CD4-positive, alpha-beta T cell (primary cell): ENCODE measurements at regions not wholly inside any gene's neighbourhood (a gene's known extent, or its start where the extent isn't known, plus 50 kb on each side); places are given as distances from the start of the nearest gene placed in this dataset.

Source experiments
- ATAC-seq: fragments of 200-7000 bp; cut with Tn5 transposase; one replicate; pipeline ENCODE4 v1.10.0; 2022; ENCODE audit warnings: mild to moderate bottlenecking; ENCODE audit not compliant: poor library complexity
- CTCF ChIA-PET: fragments of 350-600 bp; sonication (Branson Sonifier 250); formaldehyde crosslinking; loops from one replicate; lab custom pipeline; 2021; ENCODE audit warnings: antibody characterized with exemption, inconsistent platforms; lab: Charles Lee
- POLR2A ChIA-PET: fragments of 350-600 bp; sonication (Branson Sonifier 250); formaldehyde crosslinking; loops from one replicate; lab custom pipeline; 2021; ENCODE audit warnings: antibody characterized with exemption, inconsistent platforms; lab: Charles Lee
- DNase-seq, 14 experiments: peaks; one replicate each; pipeline ENCODE4 v3.0.0-alpha.2; 2013 to 2020; ENCODE audit warnings: mixed read lengths in 2 of 14
- H3K27ac ChIP-seq, 2 donors: one replicate each; pipeline versions ENCODE4 v1.5.1 to v1.7.0; 2013; ENCODE audit warnings: low read length in 2 of 2, low read depth in 1 of 2, mild to moderate bottlenecking in 1 of 2
- H3K27me3 ChIP-seq, 2 experiments: 1 replicate in 1 of 2; 2 replicates in 1 of 2; pipeline versions ENCODE4 v1.6.1 to v1.7.0; 2013; ENCODE audit warnings: low read length in 2 of 2, control low read depth in 1 of 2, mild to moderate bottlenecking in 1 of 2, moderate library complexity in 1 of 2; ENCODE audit not compliant: insufficient read depth in 2 of 2, control insufficient read depth in 1 of 2
- H3K36me3 ChIP-seq: one replicate; pipeline ENCODE4 v1.6.1; 2013; ENCODE audit warnings: low read length, control low read depth; ENCODE audit not compliant: insufficient read depth
- H3K4me1 ChIP-seq: one replicate; pipeline ENCODE4 v1.6.1; 2013; ENCODE audit warnings: low read length, control low read depth; ENCODE audit not compliant: insufficient read depth
- H3K4me3 ChIP-seq: one replicate; pipeline ENCODE4 v1.5.1; 2013; ENCODE audit warnings: mild to moderate bottlenecking, low read length, moderate library complexity
- H3K9me3 ChIP-seq, 2 experiments: 1 replicate in 1 of 2; 2 replicates in 1 of 2; pipeline versions ENCODE4 v1.6.1 to v1.7.0; 2013; ENCODE audit warnings: low read length in 2 of 2, mild to moderate bottlenecking in 2 of 2, control low read depth in 1 of 2, moderate library complexity in 1 of 2; ENCODE audit not compliant: control insufficient read depth in 1 of 2, insufficient read depth in 1 of 2
- H3K27ac Mint-ChIP-seq: one replicate; pipeline ENCODE4 v1.8.0; 2020; ENCODE audit warnings: mixed read lengths
- H3K27me3 Mint-ChIP-seq: one replicate; pipeline ENCODE4 v1.8.0; 2021; ENCODE audit warnings: mixed read lengths
- H3K36me3 Mint-ChIP-seq: one replicate; pipeline ENCODE4 v1.8.0; 2021; ENCODE audit warnings: low read depth, mixed read lengths
- H3K4me1 Mint-ChIP-seq: one replicate; pipeline ENCODE4 v1.8.0; 2021; ENCODE audit warnings: low read depth, mixed read lengths
- H3K4me3 Mint-ChIP-seq: one replicate; pipeline ENCODE4 v1.8.0; 2020; ENCODE audit warnings: mild to moderate bottlenecking, mixed read lengths
- H3K9me3 Mint-ChIP-seq: one replicate; pipeline ENCODE4 v1.8.0; 2020; ENCODE audit warnings: mixed read lengths
- intact Hi-C, 2 experiments: fragments of 100-400 bp; cut with DNase I in 1 of 2; cut with micrococcal nuclease in 1 of 2; formaldehyde crosslinking; loops; one replicate each; pipeline versions ENCODE4 v1.15.1 to v1.9.0; 2023 to 2025; cut with DNase I, micrococcal nuclease
- TF ChIP-seq, protein P1 (sequence below): fragments of 200-600 bp; IDR thresholded peaks from one replicate; pipeline ENCODE4 v1.8.0; 2022; ENCODE audit warnings: antibody characterized with exemption, mild to moderate bottlenecking

DNA sequence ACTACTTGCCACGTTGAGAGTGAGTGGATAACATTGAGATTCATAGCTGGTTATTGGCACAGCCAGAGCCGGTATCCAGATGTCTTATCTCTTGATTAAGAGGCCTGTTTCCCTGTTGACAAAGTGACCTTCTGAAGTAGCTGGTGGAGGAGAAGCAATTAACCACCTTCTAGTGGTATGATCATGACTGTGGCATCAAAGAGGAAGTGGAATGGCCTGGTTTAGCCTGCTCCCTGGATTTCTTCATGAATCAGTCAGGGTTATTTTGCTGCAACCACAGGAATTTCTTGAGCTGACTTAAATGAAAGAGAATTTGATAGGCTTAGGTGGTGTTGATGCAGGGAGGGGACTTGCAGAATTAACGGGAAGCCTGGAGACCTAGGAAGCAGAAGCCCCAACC is 398.3 kb downstream of the MFSD1 start:
- intact Hi-C loops: no loop called here
- H3K9me3 Mint-ChIP-seq: peaks cover 8% of the 10 kb centered on the region
- CTCF ChIA-PET: no interaction called here
- no peak overlapping the region for H3K27ac Mint-ChIP-seq
- Histone ChIP-seq H3K27me3 (no peaks in the 10 kb centered on the region), H3K27ac (no peak overlapping the region), H3K4me1 (no peaks in the 10 kb centered on the region), H3K9me3 (no peaks in the 10 kb centered on the region), H3K36me3 (no peaks in the 10 kb centered on the region), H3K4me3 (no peak overlapping the region)
- POLR2A ChIA-PET: no interaction called here
- DNase-seq (no peak), ATAC-seq (no peak)
- no peaks in the 10 kb centered on the region for H3K36me3 Mint-ChIP-seq
- TF ChIP-seq, protein P1, sequence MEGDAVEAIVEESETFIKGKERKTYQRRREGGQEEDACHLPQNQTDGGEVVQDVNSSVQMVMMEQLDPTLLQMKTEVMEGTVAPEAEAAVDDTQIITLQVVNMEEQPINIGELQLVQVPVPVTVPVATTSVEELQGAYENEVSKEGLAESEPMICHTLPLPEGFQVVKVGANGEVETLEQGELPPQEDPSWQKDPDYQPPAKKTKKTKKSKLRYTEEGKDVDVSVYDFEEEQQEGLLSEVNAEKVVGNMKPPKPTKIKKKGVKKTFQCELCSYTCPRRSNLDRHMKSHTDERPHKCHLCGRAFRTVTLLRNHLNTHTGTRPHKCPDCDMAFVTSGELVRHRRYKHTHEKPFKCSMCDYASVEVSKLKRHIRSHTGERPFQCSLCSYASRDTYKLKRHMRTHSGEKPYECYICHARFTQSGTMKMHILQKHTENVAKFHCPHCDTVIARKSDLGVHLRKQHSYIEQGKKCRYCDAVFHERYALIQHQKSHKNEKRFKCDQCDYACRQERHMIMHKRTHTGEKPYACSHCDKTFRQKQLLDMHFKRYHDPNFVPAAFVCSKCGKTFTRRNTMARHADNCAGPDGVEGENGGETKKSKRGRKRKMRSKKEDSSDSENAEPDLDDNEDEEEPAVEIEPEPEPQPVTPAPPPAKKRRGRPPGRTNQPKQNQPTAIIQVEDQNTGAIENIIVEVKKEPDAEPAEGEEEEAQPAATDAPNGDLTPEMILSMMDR: no peak
- no peak overlapping the region for H3K4me3 Mint-ChIP-seq
- H3K27me3 Mint-ChIP-seq: no peaks in the 10 kb centered on the region
- H3K4me1 Mint-ChIP-seq: no peaks in the 10 kb centered on the region

DNA sequence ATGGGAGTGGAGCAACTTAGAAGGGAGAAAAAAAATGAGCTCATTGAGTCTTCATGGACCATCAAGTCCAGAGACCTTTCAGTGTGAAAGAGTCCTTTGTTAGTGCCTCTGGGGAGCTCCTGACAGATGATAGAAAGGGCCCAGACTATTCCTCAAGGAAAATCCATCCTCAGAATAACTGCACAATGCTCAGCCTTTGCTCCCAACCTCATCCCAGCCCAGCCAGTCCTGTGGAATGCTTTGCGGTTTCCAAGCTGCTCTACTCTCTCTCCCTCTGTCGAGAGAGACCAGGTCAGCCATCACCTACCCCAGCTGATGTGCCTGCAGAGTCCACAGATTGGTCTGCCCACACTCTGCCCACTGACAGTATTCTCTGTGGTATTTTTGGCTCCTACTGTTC is 406.2 kb downstream of the MFSD1 start:
- H3K27ac ChIP-seq: no peak overlapping the region
- H3K4me1 Mint-ChIP-seq: no peaks in the 10 kb centered on the region
- no peaks in the 10 kb centered on the region for H3K4me1 ChIP-seq
- no peak overlapping the region for H3K27ac Mint-ChIP-seq
- CTCF ChIA-PET: no interaction called here
- H3K27me3 Mint-ChIP-seq: no peaks in the 10 kb centered on the region
- DNase-seq: no peak
- H3K36me3 Mint-ChIP-seq: no peaks in the 10 kb centered on the region
- POLR2A ChIA-PET: no interaction called here
- H3K9me3 ChIP-seq: no peaks in the 10 kb centered on the region
- H3K36me3 ChIP-seq: no peaks in the 10 kb centered on the region
- H3K27me3 ChIP-seq: no peaks in the 10 kb centered on the region
- H3K4me3 ChIP-seq: no peak overlapping the region
- TF ChIP-seq, protein P1: no peak
- H3K9me3 Mint-ChIP-seq: peaks cover 12% of the 10 kb centered on the region
- intact Hi-C loops: no loop called here
- ATAC-seq: no peak
- H3K4me3 Mint-ChIP-seq: no peak overlapping the region

DNA sequence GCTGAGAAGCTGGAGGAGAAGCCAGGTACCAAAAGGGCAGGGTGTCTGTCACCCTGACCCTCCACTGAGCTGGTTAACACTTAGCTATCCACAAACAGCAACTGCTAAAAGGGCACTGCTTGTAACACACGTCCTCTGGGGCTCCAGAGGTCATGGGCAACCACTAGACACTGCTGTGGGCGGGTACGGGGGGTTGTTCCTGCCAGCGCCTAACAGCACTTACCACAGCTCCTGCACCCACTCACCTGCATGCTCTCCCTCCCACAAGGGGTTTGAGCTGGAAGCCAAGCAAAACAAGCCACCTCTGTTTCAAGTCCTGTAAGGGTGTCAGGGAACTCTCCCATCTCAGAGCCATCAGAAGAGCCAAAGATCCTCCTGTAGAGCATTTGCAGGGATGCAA is 407.6 kb downstream of the MFSD1 start:
- no peaks in the 10 kb centered on the region for H3K4me1 ChIP-seq
- peaks cover 12% of the 10 kb centered on the region for H3K9me3 Mint-ChIP-seq

More for the DNA sequence above, 407.6 kb downstream of the MFSD1 start:
- no peaks in the 10 kb centered on the region for H3K36me3 ChIP-seq
- H3K27me3 ChIP-seq: no peaks in the 10 kb centered on the region
- H3K4me3 ChIP-seq: no peak overlapping the region
- no peaks in the 10 kb centered on the region for H3K36me3 Mint-ChIP-seq
- H3K4me3 Mint-ChIP-seq: no peak overlapping the region
- ChIA-PET CTCF (no interaction called here), POLR2A (no interaction called here)
- H3K27ac ChIP-seq: no peak overlapping the region
- no peak overlapping the region for H3K27ac Mint-ChIP-seq
- intact Hi-C loops: no loop called here
- no peaks in the 10 kb centered on the region for H3K27me3 Mint-ChIP-seq
- TF ChIP-seq, protein P1: no peak
- DNase-seq (no peak), ATAC-seq (no peak)
- no peaks in the 10 kb centered on the region for H3K4me1 Mint-ChIP-seq
- no peaks in the 10 kb centered on the region for H3K9me3 ChIP-seq
